ENCODE measurements at regions not wholly inside any gene's neighbourhood (a gene's known extent, or its start where the extent isn't known, plus 50 kb on each side); places are given as distances from the start of the nearest gene placed in this dataset.

GRCh38 chr12:28130625-28131598 lies 59.3 kb upstream of the CCDC91 start:
- in situ Hi-C loops (cut with MboI; ENCODE audit: low sequenced_read_pairs in 4 of 4): no loop called here
- ATAC-seq (no peak), DNase-seq (no peak)
- no peaks in the 10 kb centered on the region for H3K27me3 ChIP-seq
- H3K4me3 ChIP-seq: no peak overlapping the region
- H3K36me3 ChIP-seq: no peaks in the 10 kb centered on the region
- no peaks in the 10 kb centered on the region for H3K4me1 ChIP-seq
- no peak for TF ChIP-seq CTCF (IDR thresholded peaks at IDR 0.05 in 4 of 5, conservative IDR thresholded peaks at IDR 0.05 in 1 of 5)
- TF ChIP-seq POLR2A (IDR thresholded peaks at IDR 0.05): no peak
- H3K27ac ChIP-seq: no peak overlapping the region
- intact Hi-C loops (cut with DNase I; ENCODE audit: low total_unique reads): no loop called here
- H3K9me3 ChIP-seq: no peaks in the 10 kb centered on the region

DNA sequence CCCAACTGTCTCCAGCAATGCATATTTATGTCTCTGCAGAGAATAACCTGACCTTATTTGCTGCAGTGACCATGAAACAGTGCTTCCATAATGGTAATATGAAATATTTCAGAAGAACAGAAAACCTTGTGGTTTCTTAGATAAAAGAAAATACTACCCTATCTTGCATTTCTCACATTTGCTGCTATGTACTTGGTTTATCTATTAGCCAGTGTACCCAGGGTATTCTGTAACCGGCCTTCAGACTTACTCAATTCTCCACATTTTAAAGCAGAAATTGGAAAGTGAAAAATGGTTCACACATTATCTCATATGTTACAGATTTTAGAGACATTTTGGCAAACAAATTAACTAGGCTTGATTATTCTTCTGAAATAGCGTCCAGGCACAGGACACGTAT lies 57.9 kb upstream of the CCDC91 start:
- Histone ChIP-seq H3K27me3 (no peaks in the 10 kb centered on the region), H3K4me1 (no peaks in the 10 kb centered on the region), H3K36me3 (no peaks in the 10 kb centered on the region), H3K9me3 (no peaks in the 10 kb centered on the region), H3K4me3 (no peak overlapping the region), H3K27ac (no peak overlapping the region)
- no peak for DNase-seq
- in situ Hi-C loops (cut with MboI; ENCODE audit: low sequenced_read_pairs in 4 of 4): no loop called here
- intact Hi-C loops (cut with DNase I; ENCODE audit: low total_unique reads): no loop called here
- ATAC-seq: no peak
- TF ChIP-seq POLR2A (IDR thresholded peaks at IDR 0.05): no peak
- no peak for TF ChIP-seq CTCF (IDR thresholded peaks at IDR 0.05 in 4 of 5, conservative IDR thresholded peaks at IDR 0.05 in 1 of 5)

DNA sequence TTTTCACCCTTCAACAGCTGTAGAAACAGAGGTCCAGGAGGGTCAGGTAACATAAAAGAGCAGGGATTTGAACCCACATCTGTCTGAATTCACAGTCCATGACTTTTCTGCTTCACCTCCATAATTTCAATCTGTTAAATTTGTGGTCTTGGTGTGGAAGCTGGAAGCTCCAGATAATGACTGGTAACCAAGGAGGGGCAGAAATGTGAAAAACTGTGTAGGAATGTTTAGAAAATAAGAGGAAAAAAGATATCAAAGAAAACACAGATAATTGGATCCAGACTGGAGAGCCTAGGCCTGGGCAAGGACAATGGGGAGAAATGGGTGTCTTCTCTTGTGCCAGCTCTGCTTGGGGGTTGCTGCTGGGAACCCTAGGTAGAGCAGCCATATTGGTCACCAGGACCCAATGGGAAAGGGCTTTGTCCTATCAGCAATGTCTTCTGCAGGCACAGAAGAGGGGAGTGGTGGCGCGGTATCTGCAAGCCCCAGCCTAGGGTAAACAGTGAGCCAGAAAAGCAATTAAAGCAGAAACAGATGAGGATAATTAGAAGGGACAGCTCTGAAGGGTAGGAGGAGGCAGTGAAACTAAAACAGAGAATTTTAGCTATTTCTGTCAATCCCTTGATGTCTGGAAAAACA lies 54.3 kb upstream of the CCDC91 start:
- intact Hi-C loops (cut with DNase I; ENCODE audit: low total_unique reads) (no loop called here), in situ Hi-C loops (cut with MboI; ENCODE audit: low sequenced_read_pairs in 4 of 4) (no loop called here)
- Histone ChIP-seq H3K27me3 (no peaks in the 10 kb centered on the region), H3K4me3 (no peak overlapping the region), H3K36me3 (no peaks in the 10 kb centered on the region), H3K27ac (no peak overlapping the region), H3K9me3 (no peaks in the 10 kb centered on the region), H3K4me1 (no peaks in the 10 kb centered on the region)
- TF ChIP-seq POLR2A (IDR thresholded peaks at IDR 0.05) (no peak), CTCF (IDR thresholded peaks at IDR 0.05 in 4 of 5, conservative IDR thresholded peaks at IDR 0.05 in 1 of 5) (no peak)
- ATAC-seq (no peak), DNase-seq (no peak)

GRCh38 chr12:28137414-28137813 lies 52.8 kb upstream of the CCDC91 start:
- Histone ChIP-seq H3K4me3 (no peak overlapping the region), H3K27ac (no peak overlapping the region), H3K4me1 (no peaks in the 10 kb centered on the region), H3K27me3 (no peaks in the 10 kb centered on the region), H3K36me3 (no peaks in the 10 kb centered on the region), H3K9me3 (no peaks in the 10 kb centered on the region)
- in situ Hi-C loops (cut with MboI; ENCODE audit: low sequenced_read_pairs in 4 of 4): no loop called here
- DNase-seq (no peak), ATAC-seq (no peak)
- no peak for TF ChIP-seq POLR2A (IDR thresholded peaks at IDR 0.05)
- intact Hi-C loops (cut with DNase I; ENCODE audit: low total_unique reads): no loop called here

DNA sequence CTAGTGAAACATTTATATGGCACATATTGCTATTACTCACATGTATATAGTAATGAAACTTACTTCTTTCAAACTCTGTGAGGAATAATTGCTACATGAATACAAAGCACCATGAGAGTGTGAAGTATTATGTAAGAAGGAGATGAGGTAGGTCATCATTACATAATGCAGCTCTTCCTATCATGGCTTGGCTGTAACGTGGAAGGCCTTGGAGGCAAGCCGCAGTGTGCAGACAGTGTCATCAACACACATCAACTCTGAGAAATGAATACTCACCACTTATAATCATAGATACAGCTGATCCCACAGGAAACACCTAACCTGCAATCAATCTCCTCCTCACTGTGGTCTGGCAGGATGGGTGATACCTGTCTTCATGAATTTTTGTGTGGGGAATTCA lies 49.9 kb upstream of the CCDC91 start:
- intact Hi-C loops (cut with DNase I; ENCODE audit: low total_unique reads): no loop called here
- ATAC-seq (no peak), DNase-seq (no peak)
- no peak overlapping the region for H3K4me3 ChIP-seq
- no peaks in the 10 kb centered on the region for H3K27me3 ChIP-seq
- no peak overlapping the region for H3K27ac ChIP-seq
- in situ Hi-C loops (cut with MboI; ENCODE audit: low sequenced_read_pairs in 4 of 4): no loop called here
- no peaks in the 10 kb centered on the region for H3K36me3 ChIP-seq
- TF ChIP-seq POLR2A (IDR thresholded peaks at IDR 0.05) (no peak), CTCF (IDR thresholded peaks at IDR 0.05 in 4 of 5, conservative IDR thresholded peaks at IDR 0.05 in 1 of 5) (no peak)
- H3K9me3 ChIP-seq: no peaks in the 10 kb centered on the region
- H3K4me1 ChIP-seq: no peaks in the 10 kb centered on the region
